ACHN (cell line): ENCODE measurements at regions not wholly inside any gene's neighbourhood (a gene's known extent, or its start where the extent isn't known, plus 50 kb on each side); places are given as distances from the start of the nearest gene placed in this dataset.
A peak's percentile ranks its signal among the peaks of the same experiment; 100 is the strongest.

ENCODE experiments used
- DNase-seq: peaks from one replicate; pipeline ENCODE4 v3.0.0-alpha.2; 2015
- in situ Hi-C: cut with HindIII; loops from 2 replicates; pipeline ENCODE4 v1.10.0; 2017; ENCODE audit warnings: low sequenced_read_pairs, low pct_ligation_motif_present, low pct_unique_long_range_greater_than_20kb

- peak; percentile 4 for DNase-seq
- in situ Hi-C loops, result no loop called here
Measured at GRCh38 chrX:22389556-22390179, 117.0 kb downstream of the CBLL2 start.

GRCh38 chrX:22392133-22392948, 119.6 kb downstream of the CBLL2 start:
- DNase-seq, result no peak
- in situ Hi-C loops, result no loop called here

- in situ Hi-C loops, result no loop called here
- peak; percentile 52 for DNase-seq
Measured at GRCh38 chrX:22395372-22395771, 122.7 kb downstream of the CBLL2 start.

- in situ Hi-C loops, result no loop called here
- no peak for DNase-seq
Measured at GRCh38 chrX:22396408-22396807, 123.7 kb downstream of the CBLL2 start.

GRCh38 chrX:22397566-22397965, 124.9 kb downstream of the CBLL2 start:
- in situ Hi-C loops, result no loop called here
- DNase-seq, result no peak

GRCh38 chrX:22399437-22400192, 126.9 kb downstream of the CBLL2 start:
- DNase-seq, result peak; percentile 49
- in situ Hi-C loops, result no loop called here

- in situ Hi-C loops, result no loop called here
Measured at GRCh38 chrX:22404297-22404696, 131.6 kb downstream of the CBLL2 start.

GRCh38 chrX:22406201-22406737, 133.6 kb downstream of the CBLL2 start:
- in situ Hi-C loops, result no loop called here
- no peak for DNase-seq

More at GRCh38 chrX:22404297-22404696, 131.6 kb downstream of the CBLL2 start:
- DNase-seq, result no peak

- in situ Hi-C loops, result no loop called here
- DNase-seq, result no peak
Measured at GRCh38 chrX:22409418-22409817, 136.7 kb downstream of the CBLL2 start.

GRCh38 chrX:22424122-22424915, 151.6 kb downstream of the CBLL2 start:
- DNase-seq, result no peak
- in situ Hi-C loops, result no loop called here

- in situ Hi-C loops, result no loop called here
Measured at GRCh38 chrX:22424919-22425318, 152.2 kb downstream of the CBLL2 start.

GRCh38 chrX:22429704-22430103, 157.0 kb downstream of the CBLL2 start:
- no peak for DNase-seq
- in situ Hi-C loops, result no loop called here

More at GRCh38 chrX:22424919-22425318, 152.2 kb downstream of the CBLL2 start:
- DNase-seq, result no peak

- DNase-seq, result no peak
- in situ Hi-C loops, result no loop called here
Measured at GRCh38 chrX:22430701-22431100, 158.0 kb downstream of the CBLL2 start.

GRCh38 chrX:22433292-22434070, 160.8 kb downstream of the CBLL2 start:
- DNase-seq, result no peak
- in situ Hi-C loops, result no loop called here

GRCh38 chrX:22445880-22446279, 173.2 kb downstream of the CBLL2 start:
- in situ Hi-C loops, result no loop called here
- DNase-seq, result no peak

GRCh38 chrX:22462959-22463358, 190.2 kb downstream of the CBLL2 start:
- in situ Hi-C loops, result no loop called here
- no peak for DNase-seq

- in situ Hi-C loops, result no loop called here
- no peak for DNase-seq
Measured at GRCh38 chrX:22467571-22467970, 194.9 kb downstream of the CBLL2 start.

- in situ Hi-C loops, result no loop called here
- no peak for DNase-seq
Measured at GRCh38 chrX:22481436-22481835, 208.7 kb downstream of the CBLL2 start.
